ENCODE measurements at regions not wholly inside any gene's neighbourhood (a gene's known extent, or its start where the extent isn't known, plus 50 kb on each side); places are given as distances from the start of the nearest gene placed in this dataset.

- CTCF ChIA-PET = no interaction called here
- H3K4me1 Mint-ChIP-seq (ENCODE audit: low read depth, unreplicated experiment) = no peaks in the 10 kb centered on the region
- BruUV-seq (replicated peaks) = no TSS peak
- H3K27me3 Mint-ChIP-seq (ENCODE audit: unreplicated experiment) = no peaks in the 10 kb centered on the region
- no peak overlapping the region for H3K27ac Mint-ChIP-seq (ENCODE audit: unreplicated experiment)
- DNase-seq = no peak
- TF ChIP-seq CTCF (IDR thresholded peaks at IDR 0.05; ENCODE audit: unreplicated experiment) = no peak
- intact Hi-C loops (cut with micrococcal nuclease; ENCODE audit: unreplicated experiment) = no loop called here
- H3K4me3 Mint-ChIP-seq (ENCODE audit: low read depth, unreplicated experiment) = no peak overlapping the region
- no peaks in the 10 kb centered on the region for H3K9me3 Mint-ChIP-seq (ENCODE audit: low read depth, unreplicated experiment)
- H3K36me3 Mint-ChIP-seq (ENCODE audit: insufficient read depth, unreplicated experiment) = no peaks in the 10 kb centered on the region
Measured at GRCh38 chr20:11738852-11739251, 178.8 kb upstream of the BTBD3 start.

- CTCF ChIA-PET = no interaction called here
- no peak overlapping the region for H3K4me3 Mint-ChIP-seq (ENCODE audit: low read depth, unreplicated experiment)
- no peak for TF ChIP-seq CTCF (IDR thresholded peaks at IDR 0.05; ENCODE audit: unreplicated experiment)
- H3K4me1 Mint-ChIP-seq (ENCODE audit: low read depth, unreplicated experiment) = no peaks in the 10 kb centered on the region
- BruUV-seq (replicated peaks) = no TSS peak
- no peak overlapping the region for H3K27ac Mint-ChIP-seq (ENCODE audit: unreplicated experiment)
- no peak for DNase-seq
- no peaks in the 10 kb centered on the region for H3K9me3 Mint-ChIP-seq (ENCODE audit: low read depth, unreplicated experiment)
- no peaks in the 10 kb centered on the region for H3K27me3 Mint-ChIP-seq (ENCODE audit: unreplicated experiment)
- no peaks in the 10 kb centered on the region for H3K36me3 Mint-ChIP-seq (ENCODE audit: insufficient read depth, unreplicated experiment)
- intact Hi-C loops (cut with micrococcal nuclease; ENCODE audit: unreplicated experiment) = no loop called here
Measured at GRCh38 chr20:11740975-11741374, 176.7 kb upstream of the BTBD3 start.

DNA sequence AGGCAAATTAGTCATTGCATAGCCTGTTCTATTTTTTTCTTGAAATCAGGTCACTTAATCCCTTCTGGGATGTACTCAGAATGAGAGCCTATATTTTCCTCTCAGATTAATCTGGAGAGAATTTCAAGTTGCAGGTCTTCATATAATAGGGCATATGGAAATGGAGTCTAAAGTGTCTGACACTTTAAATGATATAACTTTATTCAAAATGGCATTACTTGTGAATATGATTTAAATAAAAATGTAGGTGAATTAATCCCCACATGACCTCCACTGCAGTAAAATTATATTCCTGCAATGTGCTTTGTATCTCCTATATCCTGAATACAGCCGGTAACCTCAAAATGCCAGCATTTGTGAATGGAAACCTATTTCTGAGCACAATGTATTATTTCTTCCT lies 172.5 kb upstream of the BTBD3 start:
- intact Hi-C loops (cut with micrococcal nuclease; ENCODE audit: unreplicated experiment) = no loop called here
- Mint-ChIP-seq H3K9me3 (ENCODE audit: low read depth, unreplicated experiment) (no peaks in the 10 kb centered on the region), H3K27me3 (ENCODE audit: unreplicated experiment) (no peaks in the 10 kb centered on the region), H3K36me3 (ENCODE audit: insufficient read depth, unreplicated experiment) (no peaks in the 10 kb centered on the region), H3K27ac (ENCODE audit: unreplicated experiment) (no peak overlapping the region), H3K4me3 (ENCODE audit: low read depth, unreplicated experiment) (no peak overlapping the region), H3K4me1 (ENCODE audit: low read depth, unreplicated experiment) (no peaks in the 10 kb centered on the region)
- TF ChIP-seq CTCF (IDR thresholded peaks at IDR 0.05; ENCODE audit: unreplicated experiment) = no peak
- no peak for DNase-seq
- no TSS peak for BruUV-seq (replicated peaks)
- CTCF ChIA-PET = no interaction called here

- Mint-ChIP-seq H3K36me3 (ENCODE audit: insufficient read depth, unreplicated experiment) (no peaks in the 10 kb centered on the region), H3K4me1 (ENCODE audit: low read depth, unreplicated experiment) (no peaks in the 10 kb centered on the region), H3K27me3 (ENCODE audit: unreplicated experiment) (no peaks in the 10 kb centered on the region), H3K9me3 (ENCODE audit: low read depth, unreplicated experiment) (no peaks in the 10 kb centered on the region), H3K4me3 (ENCODE audit: low read depth, unreplicated experiment) (no peak overlapping the region), H3K27ac (ENCODE audit: unreplicated experiment) (no peak overlapping the region)
- DNase-seq = no peak
- CTCF ChIA-PET = no interaction called here
- intact Hi-C loops (cut with micrococcal nuclease; ENCODE audit: unreplicated experiment) = no loop called here
- BruUV-seq (replicated peaks) = no TSS peak
- TF ChIP-seq CTCF (IDR thresholded peaks at IDR 0.05; ENCODE audit: unreplicated experiment) = no peak
Measured at GRCh38 chr20:11748436-11748835, 169.3 kb upstream of the BTBD3 start.

DNA sequence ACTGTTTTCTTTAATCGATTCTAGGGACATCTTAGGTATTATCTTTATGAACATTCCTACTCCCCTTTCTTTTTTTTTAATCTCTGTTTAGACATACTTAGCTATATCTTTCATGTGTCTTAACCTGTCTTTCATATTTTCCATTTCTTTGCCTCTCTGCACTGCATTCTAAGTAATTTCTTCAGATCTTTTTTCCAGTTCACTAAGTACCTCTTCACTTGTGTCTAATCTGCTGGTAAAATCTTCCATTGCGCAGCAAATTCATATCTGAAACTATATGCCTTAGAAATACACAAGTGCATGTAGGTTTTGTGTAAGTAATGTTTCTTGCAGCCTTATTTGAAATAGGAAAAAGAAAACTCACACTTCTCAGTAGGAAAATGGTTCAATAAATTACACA lies 165.4 kb upstream of the BTBD3 start:
- H3K27me3 Mint-ChIP-seq (ENCODE audit: unreplicated experiment) = no peaks in the 10 kb centered on the region
- no peaks in the 10 kb centered on the region for H3K4me1 Mint-ChIP-seq (ENCODE audit: low read depth, unreplicated experiment)
- no peak for DNase-seq
- no TSS peak for BruUV-seq (replicated peaks)
- TF ChIP-seq CTCF (IDR thresholded peaks at IDR 0.05; ENCODE audit: unreplicated experiment) = no peak
- intact Hi-C loops (cut with micrococcal nuclease; ENCODE audit: unreplicated experiment) = no loop called here
- no peaks in the 10 kb centered on the region for H3K36me3 Mint-ChIP-seq (ENCODE audit: insufficient read depth, unreplicated experiment)
- CTCF ChIA-PET = no interaction called here
- H3K27ac Mint-ChIP-seq (ENCODE audit: unreplicated experiment) = no peak overlapping the region
- H3K9me3 Mint-ChIP-seq (ENCODE audit: low read depth, unreplicated experiment) = no peaks in the 10 kb centered on the region
- no peak overlapping the region for H3K4me3 Mint-ChIP-seq (ENCODE audit: low read depth, unreplicated experiment)

Data from Calu3 (cell line).